Mesenchymal stem cell (in vitro differentiated cells and primary cell): ENCODE measurements at regions not wholly inside any gene's neighbourhood (a gene's known extent, or its start where the extent isn't known, plus 50 kb on each side); places are given as distances from the start of the nearest gene placed in this dataset.

Source experiments
- DNase-seq: peaks from one replicate; pipeline ENCODE4 v3.0.0-alpha.2; 2013
- H2AFZ ChIP-seq: one replicate; pipeline ENCODE4 v1.6.1; 2013; ENCODE audit warnings: low read depth, mild to moderate bottlenecking, control low read depth, inconsistent platforms, low read length, moderate library complexity
- H2AK5ac ChIP-seq: 2 replicates; pipeline ENCODE4 v1.6.1; 2013; ENCODE audit warnings: low read length, moderate library complexity, mild to moderate bottlenecking, inconsistent platforms; ENCODE audit not compliant: severe bottlenecking
- H2BK120ac ChIP-seq: one replicate; pipeline ENCODE4 v1.6.1; 2013; ENCODE audit warnings: low read depth, mild to moderate bottlenecking, inconsistent platforms, low read length, moderate library complexity
- H2BK12ac ChIP-seq, 2 experiments: one replicate each; pipeline ENCODE4 v1.6.1; 2013; ENCODE audit warnings: inconsistent platforms in 2 of 2, low read length in 2 of 2, mild to moderate bottlenecking in 2 of 2, moderate library complexity in 2 of 2, control low read depth in 1 of 2
- H2BK15ac ChIP-seq: one replicate; pipeline ENCODE4 v1.6.1; 2013; ENCODE audit warnings: mild to moderate bottlenecking, low read depth, inconsistent platforms; ENCODE audit not compliant: poor library complexity, severe bottlenecking
- H2BK5ac ChIP-seq: 2 replicates; pipeline ENCODE4 v1.6.1; 2013; ENCODE audit warnings: low read depth, mild to moderate bottlenecking, low read length, control low read depth, inconsistent platforms; ENCODE audit not compliant: poor library complexity, severe bottlenecking
- H3K14ac ChIP-seq, 2 experiments: one replicate each; pipeline ENCODE4 v1.6.1; 2013; ENCODE audit warnings: inconsistent platforms in 2 of 2, low read length in 2 of 2, control low read depth in 1 of 2, mild to moderate bottlenecking in 1 of 2, moderate library complexity in 1 of 2
- H3K18ac ChIP-seq, 2 experiments: one replicate each; pipeline ENCODE4 v1.6.1; 2013; ENCODE audit warnings: inconsistent platforms in 2 of 2, low read length in 2 of 2, control low read depth in 1 of 2, low read depth in 1 of 2, mild to moderate bottlenecking in 1 of 2
- H3K23ac ChIP-seq, 2 experiments: one replicate each; pipeline ENCODE4 v1.6.1; 2013; ENCODE audit warnings: inconsistent platforms in 2 of 2, low read length in 2 of 2, mild to moderate bottlenecking in 2 of 2, moderate library complexity in 2 of 2, control low read depth in 1 of 2
- H3K27ac ChIP-seq: 2 replicates; pipeline ENCODE4 v1.5.1; 2013; ENCODE audit warnings: mild to moderate bottlenecking, moderate library complexity, low read length, control low read depth, inconsistent platforms; ENCODE audit not compliant: poor library complexity, severe bottlenecking
- H3K27me3 ChIP-seq, 2 experiments: 2 replicates each; pipeline versions ENCODE4 v1.6.1 to v1.7.0; 2013; ENCODE audit warnings: low read length in 2 of 2, mild to moderate bottlenecking in 2 of 2, moderate library complexity in 2 of 2, control low read depth in 1 of 2, inconsistent platforms in 1 of 2; ENCODE audit not compliant: control insufficient read depth in 1 of 2, insufficient read depth in 1 of 2
- H3K36me3 ChIP-seq, 2 experiments: 2 replicates each; pipeline versions ENCODE4 v1.6.1 to v1.7.0; 2013; ENCODE audit warnings: low read length in 2 of 2, control low read depth in 1 of 2, inconsistent platforms in 1 of 2, low read depth in 1 of 2, mild to moderate bottlenecking in 1 of 2; ENCODE audit not compliant: insufficient read depth in 2 of 2, control insufficient read depth in 1 of 2
- H3K4ac ChIP-seq, 2 experiments: one replicate each; pipeline ENCODE4 v1.6.1; 2013; ENCODE audit warnings: inconsistent platforms in 2 of 2, low read length in 2 of 2, mild to moderate bottlenecking in 2 of 2, moderate library complexity in 2 of 2, control low read depth in 1 of 2, low read depth in 1 of 2
- H3K4me1 ChIP-seq: 2 replicates; pipeline ENCODE4 v1.6.1; 2013; ENCODE audit warnings: low read depth, low read length, control low read depth; ENCODE audit not compliant: control insufficient read depth, insufficient read depth
- H3K4me2 ChIP-seq: 2 replicates; pipeline ENCODE4 v1.6.1; 2013; ENCODE audit warnings: low read length, mild to moderate bottlenecking, inconsistent platforms; ENCODE audit not compliant: poor library complexity, severe bottlenecking
- H3K4me3 ChIP-seq, 2 experiments: 2 replicates each; pipeline versions ENCODE4 v1.5.1 to v1.7.0; 2013; ENCODE audit warnings: low read length in 2 of 2, mild to moderate bottlenecking in 2 of 2, control low read depth in 1 of 2, low read depth in 1 of 2; ENCODE audit not compliant: insufficient read depth in 1 of 2
- H3K79me1 ChIP-seq: replicated peaks from 2 replicates; pipeline ENCODE4 v1.6.1; 2013; ENCODE audit warnings: mild to moderate bottlenecking, control low read depth, low read length, inconsistent platforms; ENCODE audit not compliant: poor library complexity, severe bottlenecking
- H3K9ac ChIP-seq: 2 replicates; pipeline ENCODE4 v1.7.0; 2013; ENCODE audit warnings: mild to moderate bottlenecking, low read length, moderate library complexity
- H3K9me3 ChIP-seq: 2 replicates; pipeline ENCODE4 v1.7.0; 2013; ENCODE audit warnings: mild to moderate bottlenecking, low read length; ENCODE audit not compliant: control insufficient read depth
- H4K8ac ChIP-seq: one replicate; pipeline ENCODE4 v1.6.1; 2013; ENCODE audit warnings: inconsistent platforms, mild to moderate bottlenecking, low read length, moderate library complexity
- H4K91ac ChIP-seq: one replicate; pipeline ENCODE4 v1.6.1; 2013; ENCODE audit warnings: mild to moderate bottlenecking, low read length, inconsistent platforms
- WGBS: methylation state at CpG from one replicate; pipeline ENCODE4 v1.1.7; 2013; ENCODE audit warnings: mixed read lengths; 5-methylcytosine and 5-hydroxymethylcytosine counted together

- no CpG with 5 or more reads among the region's 3 CpGs for WGBS
- H3K4me1 ChIP-seq, result no peaks in the 10 kb centered on the region
Observed at GRCh38 chrX:96455078-96455477, 229.6 kb upstream of the DIAPH2 start.

GRCh38 chrX:96464880-96465558 lies 219.6 kb upstream of the DIAPH2 start:
- no peaks in the 10 kb centered on the region for H3K9me3 ChIP-seq
- no peak overlapping the region for H3K4me2 ChIP-seq
- H3K27ac ChIP-seq, result no peak overlapping the region
- no peak overlapping the region for H2BK12ac ChIP-seq
- no peaks in the 10 kb centered on the region for H3K4me1 ChIP-seq
- H4K8ac ChIP-seq, result no peak overlapping the region
- H3K4me3 ChIP-seq, result no peak overlapping the region
- no peak overlapping the region for H3K14ac ChIP-seq
- H3K79me1 ChIP-seq, result no peaks in the 10 kb centered on the region
- H3K23ac ChIP-seq, result no peak overlapping the region
- H2BK5ac ChIP-seq, result no peak overlapping the region
- H3K27me3 ChIP-seq, result peaks cover 0 to 4% of the 10 kb centered on the region in 2 experiments
- H2AK5ac ChIP-seq, result no peak overlapping the region
- no peak overlapping the region for H3K9ac ChIP-seq
- no peak for DNase-seq
- no peak overlapping the region for H2BK120ac ChIP-seq
- H4K91ac ChIP-seq, result no peak overlapping the region
- H3K36me3 ChIP-seq, result no peaks in the 10 kb centered on the region
- H2BK15ac ChIP-seq, result no peak overlapping the region
- over 99% methylated on average over 14 of the region's 16 CpGs for WGBS
- H3K18ac ChIP-seq, result no peak overlapping the region
- no peak overlapping the region for H3K4ac ChIP-seq
- no peak overlapping the region for H2AFZ ChIP-seq

More at GRCh38 chrX:96455078-96455477, 229.6 kb upstream of the DIAPH2 start:
- no peak overlapping the region for H3K4me2 ChIP-seq
- no peak overlapping the region for H4K91ac ChIP-seq
- no peak overlapping the region for H3K27ac ChIP-seq
- H3K9me3 ChIP-seq, result no peaks in the 10 kb centered on the region
- H3K23ac ChIP-seq, result no peak overlapping the region
- no peak overlapping the region for H2BK15ac ChIP-seq
- H3K18ac ChIP-seq, result no peak overlapping the region
- H3K79me1 ChIP-seq, result no peaks in the 10 kb centered on the region
- H3K4me3 ChIP-seq, result no peak overlapping the region
- H3K27me3 ChIP-seq, result no peaks in the 10 kb centered on the region
- no peak overlapping the region for H3K4ac ChIP-seq
- no peak for DNase-seq
- H4K8ac ChIP-seq, result no peak overlapping the region
- H2BK5ac ChIP-seq, result no peak overlapping the region
- H2BK120ac ChIP-seq, result no peak overlapping the region
- H3K36me3 ChIP-seq, result no peaks in the 10 kb centered on the region
- H2BK12ac ChIP-seq, result no peak overlapping the region
- no peak overlapping the region for H2AFZ ChIP-seq
- no peak overlapping the region for H3K9ac ChIP-seq
- H2AK5ac ChIP-seq, result no peak overlapping the region
- no peak overlapping the region for H3K14ac ChIP-seq

GRCh38 chrX:96474029-96474740 lies 210.5 kb upstream of the DIAPH2 start:
- H4K91ac ChIP-seq, result no peak overlapping the region
- H3K4me3 ChIP-seq, result no peak overlapping the region
- H2BK5ac ChIP-seq, result no peak overlapping the region
- DNase-seq, result no peak
- H3K4me2 ChIP-seq, result no peak overlapping the region
- no peak overlapping the region for H3K4ac ChIP-seq
- no peak overlapping the region for H3K27ac ChIP-seq
- no peak overlapping the region for H2BK12ac ChIP-seq
- H3K9ac ChIP-seq, result no peak overlapping the region
- no peak overlapping the region for H2AK5ac ChIP-seq
- H3K23ac ChIP-seq, result no peak overlapping the region
- no peak overlapping the region for H3K14ac ChIP-seq
- no peaks in the 10 kb centered on the region for H3K9me3 ChIP-seq
- H2AFZ ChIP-seq, result no peak overlapping the region
- H4K8ac ChIP-seq, result no peak overlapping the region
- no peak overlapping the region for H3K18ac ChIP-seq
- H3K36me3 ChIP-seq, result no peaks in the 10 kb centered on the region
- 80% methylated on average over 1 of the region's 4 CpGs for WGBS
- no peak overlapping the region for H2BK120ac ChIP-seq
- H3K27me3 ChIP-seq, result no peaks in the 10 kb centered on the region
- H3K79me1 ChIP-seq, result no peaks in the 10 kb centered on the region
- no peaks in the 10 kb centered on the region for H3K4me1 ChIP-seq
- no peak overlapping the region for H2BK15ac ChIP-seq

GRCh38 chrX:96474741-96475125 lies 209.9 kb upstream of the DIAPH2 start:
- H2BK120ac ChIP-seq, result no peak overlapping the region
- no peak overlapping the region for H3K14ac ChIP-seq
- H3K27ac ChIP-seq, result no peak overlapping the region
- no peaks in the 10 kb centered on the region for H3K79me1 ChIP-seq
- H3K36me3 ChIP-seq, result no peaks in the 10 kb centered on the region
- no peaks in the 10 kb centered on the region for H3K27me3 ChIP-seq
- H2BK15ac ChIP-seq, result no peak overlapping the region
- H3K18ac ChIP-seq, result no peak overlapping the region
- no peak overlapping the region for H3K4me2 ChIP-seq
- no peak for DNase-seq
- H2BK12ac ChIP-seq, result no peak overlapping the region
- no peak overlapping the region for H3K4ac ChIP-seq
- no peak overlapping the region for H2BK5ac ChIP-seq
- H3K4me1 ChIP-seq, result no peaks in the 10 kb centered on the region
- no peaks in the 10 kb centered on the region for H3K9me3 ChIP-seq
- no peak overlapping the region for H2AK5ac ChIP-seq
- WGBS, result 100% methylated on average over 1 of the region's 1 CpG
- H4K8ac ChIP-seq, result no peak overlapping the region
- no peak overlapping the region for H3K4me3 ChIP-seq
- H2AFZ ChIP-seq, result no peak overlapping the region
- H3K23ac ChIP-seq, result no peak overlapping the region
- no peak overlapping the region for H4K91ac ChIP-seq
- H3K9ac ChIP-seq, result no peak overlapping the region
